ENCODE measurements at regions not wholly inside any gene's neighbourhood (a gene's known extent, or its start where the extent isn't known, plus 50 kb on each side); places are given as distances from the start of the nearest gene placed in this dataset.

GRCh38 chr14:39505812-39506211 is 73.6 kb upstream of the FBXO33 start:
- H3K9me3 ChIP-seq: no peaks in the 10 kb centered on the region
- H3K4me1 ChIP-seq (ENCODE audit: control insufficient read depth in 1 of 2, insufficient read depth in 2 of 2, low read depth in 1 of 2, low read length in 1 of 2): no peaks in the 10 kb centered on the region
- ChIA-PET POLR2A (no interaction called here), CTCF (no interaction called here)
- no peak overlapping the region for H3K4me2 ChIP-seq
- no peaks in the 10 kb centered on the region for H4K20me1 ChIP-seq (ENCODE audit: insufficient read depth)
- no peaks in the 10 kb centered on the region for H3K9me2 ChIP-seq
- H2AFZ ChIP-seq (ENCODE audit: low read depth): no peak overlapping the region
- no peaks in the 10 kb centered on the region for H3F3A ChIP-seq (replicated peaks; ENCODE audit: insufficient read depth)
- H3K36me3 ChIP-seq (replicated peaks in 1 of 2; ENCODE audit: control insufficient read depth in 1 of 2, insufficient read depth in 2 of 2, low read length in 1 of 2): no peaks in the 10 kb centered on the region
- no peak overlapping the region for H3K27ac ChIP-seq (ENCODE audit: low read depth in 2 of 2, low read length in 1 of 2)
- H3K27me3 ChIP-seq (ENCODE audit: insufficient read depth): no peaks in the 10 kb centered on the region
- DNase-seq: no peak
- H3K79me2 ChIP-seq (ENCODE audit: insufficient read depth): no peaks in the 10 kb centered on the region
- WGBS (ENCODE audit: low lambda C conversion rate): 0% methylated on average over 1 of the region's 1 CpG
- TF ChIP-seq MAX (IDR thresholded peaks at IDR 0.05; ENCODE audit: low read depth): no peak
- no peak for TF ChIP-seq RCOR1 (IDR thresholded peaks at IDR 0.05; ENCODE audit: low read length)
- TF ChIP-seq GABPA (IDR thresholded peaks at IDR 0.05; ENCODE audit: low read depth): no peak
- no peak for TF ChIP-seq FOXM1 (IDR thresholded peaks at IDR 0.05; ENCODE audit: low read depth)
- no peak for TF ChIP-seq ELF1 (IDR thresholded peaks at IDR 0.05)
- no peak for TF ChIP-seq POLR2AphosphoS5 (IDR thresholded peaks at IDR 0.05; ENCODE audit: low read depth, low read length)
- no peak for TF ChIP-seq SMC3 (IDR thresholded peaks at IDR 0.05; ENCODE audit: low read depth, low read length)
- TF ChIP-seq YY1 (IDR thresholded peaks at IDR 0.05; ENCODE audit: low read depth): no peak
- no peak for TF ChIP-seq NRF1 (IDR thresholded peaks at IDR 0.05; ENCODE audit: low read depth, low read length)
- no peak for TF ChIP-seq CTCF (IDR thresholded peaks at IDR 0.05)
- no peak for TF ChIP-seq USF1 (IDR thresholded peaks at IDR 0.05; ENCODE audit: borderline replicate concordance, low read depth)
- no peak overlapping the region for H3K9ac ChIP-seq
- no peak overlapping the region for H3K4me3 ChIP-seq (ENCODE audit: low read depth in 2 of 2, low read length in 1 of 2)

- DNase-seq: no peak
- ChIA-PET POLR2A (no interaction called here), CTCF (no interaction called here)
- Histone ChIP-seq H3K4me2 (no peak overlapping the region), H3K9me3 (no peaks in the 10 kb centered on the region), H3K4me1 (ENCODE audit: control insufficient read depth in 1 of 2, insufficient read depth in 2 of 2, low read depth in 1 of 2, low read length in 1 of 2) (no peaks in the 10 kb centered on the region), H3K27ac (ENCODE audit: low read depth in 2 of 2, low read length in 1 of 2) (no peak overlapping the region), H3K4me3 (ENCODE audit: low read depth in 2 of 2, low read length in 1 of 2) (no peak overlapping the region), H3K9ac (no peak overlapping the region), H3K27me3 (ENCODE audit: insufficient read depth) (no peaks in the 10 kb centered on the region), H3F3A (replicated peaks; ENCODE audit: insufficient read depth) (no peaks in the 10 kb centered on the region), H3K79me2 (ENCODE audit: insufficient read depth) (no peaks in the 10 kb centered on the region), H4K20me1 (ENCODE audit: insufficient read depth) (no peaks in the 10 kb centered on the region), H3K9me2 (no peaks in the 10 kb centered on the region), H2AFZ (ENCODE audit: low read depth) (no peak overlapping the region), H3K36me3 (replicated peaks in 1 of 2; ENCODE audit: control insufficient read depth in 1 of 2, insufficient read depth in 2 of 2, low read length in 1 of 2) (no peaks in the 10 kb centered on the region)
- TF ChIP-seq FOXM1 (IDR thresholded peaks at IDR 0.05; ENCODE audit: low read depth) (no peak), PBX3 (IDR thresholded peaks at IDR 0.05) (no peak), ELF1 (IDR thresholded peaks at IDR 0.05) (no peak), SMC3 (IDR thresholded peaks at IDR 0.05; ENCODE audit: low read depth, low read length) (no peak), YY1 (IDR thresholded peaks at IDR 0.05; ENCODE audit: low read depth) (no peak), CHD2 (IDR thresholded peaks at IDR 0.05; ENCODE audit: low read length, partially characterized antibody) (no peak), RCOR1 (IDR thresholded peaks at IDR 0.05; ENCODE audit: low read length) (no peak), ZBTB33 (IDR thresholded peaks at IDR 0.05; ENCODE audit: borderline replicate concordance, low read depth) (no peak), GATA2 (CRISPR knock-in tag; IDR thresholded peaks at IDR 0.05) (no peak), NRF1 (IDR thresholded peaks at IDR 0.05; ENCODE audit: low read depth, low read length) (no peak), MXI1 (IDR thresholded peaks at IDR 0.05; ENCODE audit: low read depth, low read length) (no peak), RAD21 (IDR thresholded peaks at IDR 0.05; ENCODE audit: low read length) (no peak), TCF12 (IDR thresholded peaks at IDR 0.05) (no peak), TEAD4 (IDR thresholded peaks at IDR 0.05; ENCODE audit: borderline replicate concordance, insufficient read depth) (no peak)
- 4% methylated on average over 1 of the region's 1 CpG for WGBS (ENCODE audit: low lambda C conversion rate)
Measured at GRCh38 chr14:39500253-39500652, 68.0 kb upstream of the FBXO33 start.
